GM19468 (cell line): ENCODE measurements at regions not wholly inside any gene's neighbourhood (a gene's known extent, or its start where the extent isn't known, plus 50 kb on each side); places are given as distances from the start of the nearest gene placed in this dataset.
"Not testable (repeated sequence)": the region's sequence is repeated elsewhere in the genome, so short reads cannot be mapped to it uniquely, and the experiment has no call there.

Experiments used
- ATAC-seq: cut with Tn5 transposase; IDR thresholded peaks from one replicate; pipeline ENCODE4 v1.9.1; 2021; ENCODE audit warnings: mild to moderate bottlenecking, moderate library complexity, moderate number of reproducible peaks; ENCODE audit not compliant: unreplicated experiment; ENCODE audit errors: extremely low read depth

DNA sequence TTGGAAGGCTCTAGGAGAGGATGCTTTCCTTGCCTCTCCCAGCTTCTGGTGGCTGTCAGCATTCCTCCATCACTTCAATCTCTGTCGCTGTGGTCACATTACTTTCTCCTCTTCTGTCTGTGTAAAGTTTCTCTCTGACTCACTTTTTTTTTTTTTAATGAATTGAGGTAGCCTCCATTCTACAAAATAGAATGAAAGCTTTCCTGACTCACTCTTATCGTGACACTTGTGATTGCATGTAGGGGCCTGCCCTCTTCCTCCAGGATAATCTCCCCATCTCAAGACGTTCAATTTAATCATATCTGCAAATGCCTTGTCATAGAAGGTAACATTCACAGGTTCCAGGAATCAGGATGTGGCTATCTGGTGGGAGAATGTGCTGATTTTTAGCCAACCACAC, 153.5 kb upstream of the HMGA2 start:
- ATAC-seq = no peak

GRCh38 chr12:65672441-65672840, 151.8 kb upstream of the HMGA2 start:
- ATAC-seq = no peak

DNA sequence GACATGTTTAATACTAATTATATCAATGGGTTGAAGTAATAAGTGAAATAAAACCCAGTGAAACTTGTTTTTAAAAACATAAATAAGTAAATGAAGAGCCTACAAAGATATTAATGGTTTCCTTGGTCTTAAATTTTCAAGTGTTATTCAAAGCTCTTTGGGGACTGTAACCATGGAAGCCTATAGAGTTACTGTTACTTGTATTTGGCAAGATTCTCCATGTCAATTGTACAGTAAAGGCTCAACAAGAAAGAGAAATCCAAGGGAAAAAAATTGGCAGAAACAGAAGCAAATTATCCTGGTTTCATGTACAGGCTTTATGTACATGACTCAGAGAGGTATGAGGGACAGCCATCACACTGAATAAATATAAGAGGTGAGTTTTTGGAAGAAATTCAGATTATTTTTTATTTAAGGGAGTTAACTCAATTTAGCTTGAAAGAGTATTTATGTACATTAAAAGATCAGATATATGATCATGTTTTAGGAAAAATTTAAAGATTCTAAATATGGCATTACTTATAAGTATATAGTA, 151.1 kb upstream of the HMGA2 start:
- ATAC-seq = no peak

- ATAC-seq = no peak
These were observed 150.6 kb upstream of the HMGA2 start for GRCh38 chr12:65673732-65674131.

GRCh38 chr12:65675141-65675621, 149.1 kb upstream of the HMGA2 start:
- ATAC-seq = no peak

DNA sequence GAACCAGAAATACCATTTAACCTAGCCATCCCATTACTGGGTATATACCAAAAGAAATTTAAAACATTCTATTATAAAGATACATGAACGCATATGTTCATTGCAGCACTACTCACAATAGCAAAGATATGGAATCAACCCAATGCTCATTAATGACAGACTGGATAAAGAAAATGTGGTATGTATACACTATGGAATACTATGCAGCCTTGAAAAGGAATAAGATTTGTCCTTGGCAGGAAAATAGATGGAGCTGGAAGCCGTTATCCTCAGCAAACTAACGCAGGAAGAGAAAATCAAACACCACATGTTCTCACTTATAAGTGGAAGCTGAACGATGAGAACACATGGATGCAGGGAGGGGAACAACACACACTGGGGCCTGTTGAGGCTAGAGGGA, 146.1 kb upstream of the HMGA2 start:
- not testable (repeated sequence) for ATAC-seq

DNA sequence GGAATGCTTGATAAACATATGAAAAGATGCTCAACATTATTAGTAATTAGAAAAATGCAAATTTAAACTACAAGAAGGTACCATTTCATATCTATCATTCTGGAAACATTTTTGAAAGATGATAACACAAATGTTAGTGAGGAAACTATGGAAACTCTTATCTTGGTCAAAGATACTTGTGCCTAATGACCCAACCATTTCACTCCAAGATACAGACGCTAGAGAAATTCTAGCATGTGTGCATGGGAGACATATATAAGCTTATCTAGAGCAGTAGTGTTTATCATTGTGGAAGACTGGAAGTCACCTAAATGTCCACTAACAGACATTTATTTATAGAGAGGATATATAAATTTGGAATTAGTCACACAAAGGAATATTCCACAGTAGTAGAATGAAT, 143.1 kb upstream of the HMGA2 start:
- no peak for ATAC-seq

GRCh38 chr12:65682112-65682511, 142.2 kb upstream of the HMGA2 start:
- ATAC-seq = no peak

DNA sequence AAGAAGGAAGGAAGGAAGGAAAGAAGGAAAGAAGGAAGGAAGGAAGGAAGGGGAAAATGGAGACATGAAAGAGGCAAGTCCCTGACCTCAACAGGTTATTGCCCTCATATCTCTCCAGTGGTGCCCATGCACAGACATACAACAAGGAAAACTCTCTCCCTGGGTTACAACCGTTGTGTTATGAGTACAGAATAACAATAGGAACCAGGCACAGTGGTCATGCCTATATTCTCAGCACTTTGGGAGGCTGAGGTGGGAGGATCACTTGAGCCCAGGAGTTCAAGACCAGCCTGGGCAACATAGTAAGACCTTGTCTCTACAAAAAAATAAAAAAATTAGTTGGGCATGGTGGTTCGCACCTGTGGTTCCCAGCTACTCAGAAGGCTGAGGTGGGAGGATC, 139.4 kb upstream of the HMGA2 start:
- no peak for ATAC-seq

- no peak for ATAC-seq
These were observed 138.8 kb upstream of the HMGA2 start for GRCh38 chr12:65685514-65685913.

GRCh38 chr12:65689508-65689907, 134.8 kb upstream of the HMGA2 start:
- no peak for ATAC-seq

DNA sequence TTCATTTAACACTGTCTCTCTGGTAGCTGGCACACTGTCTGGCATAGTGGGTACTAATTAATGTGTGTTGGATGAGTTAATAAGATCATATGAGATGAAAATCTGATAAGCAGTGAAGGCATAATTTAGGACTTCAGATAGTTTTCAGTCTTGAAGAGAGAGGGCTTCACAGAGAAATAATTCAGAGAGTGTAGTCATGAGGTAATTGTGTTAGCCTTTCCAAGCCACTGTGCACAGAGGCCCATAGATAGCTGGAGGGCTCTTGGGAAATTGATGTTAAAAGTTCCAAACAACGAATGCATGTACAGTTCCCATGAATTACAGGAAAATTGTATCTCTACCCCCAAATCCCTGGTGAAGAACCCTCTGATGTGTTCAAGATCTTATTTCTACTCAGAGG, 133.8 kb upstream of the HMGA2 start:
- no peak for ATAC-seq

DNA sequence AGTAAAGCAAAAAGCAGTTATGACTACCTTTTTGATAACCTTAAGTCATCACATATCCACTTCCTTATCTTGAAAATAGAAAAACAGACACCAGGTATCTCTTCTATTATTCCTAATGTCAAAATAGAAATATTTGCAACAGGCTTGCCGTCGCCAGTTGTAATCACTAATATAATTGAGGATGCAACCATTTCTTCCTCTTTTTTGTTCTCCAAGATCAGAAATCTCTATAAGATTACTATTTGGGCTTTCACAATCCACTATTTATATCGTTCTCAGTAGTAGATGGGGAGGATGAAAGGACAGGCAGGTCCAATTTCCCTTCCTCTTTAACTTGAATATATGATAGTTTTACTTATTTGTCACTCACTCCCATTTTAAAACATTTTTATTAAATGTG, 130.2 kb upstream of the HMGA2 start:
- ATAC-seq = no peak

GRCh38 chr12:65695113-65695865, 129.0 kb upstream of the HMGA2 start:
- ATAC-seq = no peak

GRCh38 chr12:65696227-65696626, 128.1 kb upstream of the HMGA2 start:
- ATAC-seq = no peak

GRCh38 chr12:65699251-65699650, 125.0 kb upstream of the HMGA2 start:
- no peak for ATAC-seq

- no peak for ATAC-seq
These were observed 121.1 kb upstream of the HMGA2 start for GRCh38 chr12:65703176-65703575.

- ATAC-seq = no peak
These were observed 118.9 kb upstream of the HMGA2 start for GRCh38 chr12:65705380-65705876.

GRCh38 chr12:65707051-65707450, 117.2 kb upstream of the HMGA2 start:
- ATAC-seq = no peak

- ATAC-seq = no peak
These were observed 111.9 kb upstream of the HMGA2 start for GRCh38 chr12:65712260-65713004.

DNA sequence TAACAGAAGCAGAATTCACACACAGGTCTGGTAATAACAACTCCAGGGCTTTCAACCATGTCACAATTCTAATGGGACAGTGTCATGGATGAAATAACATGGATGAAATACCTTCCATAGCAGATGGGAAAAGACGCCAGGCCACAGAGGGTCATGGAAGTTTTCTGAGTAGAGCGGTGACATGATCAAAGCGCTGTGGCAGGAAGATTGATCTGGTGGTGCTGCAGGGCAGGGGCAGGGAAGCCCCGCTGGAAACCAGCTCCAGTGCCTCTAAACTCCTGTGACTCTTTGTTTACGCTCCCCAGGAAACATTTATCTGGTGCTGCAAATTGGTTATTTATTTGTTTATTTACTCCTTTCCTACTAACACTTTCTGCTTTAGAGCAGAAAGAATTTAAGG, 108.3 kb upstream of the HMGA2 start:
- ATAC-seq = no peak
